CD4-positive, alpha-beta memory T cell (primary cell): ENCODE measurements at regions not wholly inside any gene's neighbourhood (a gene's known extent, or its start where the extent isn't known, plus 50 kb on each side); places are given as distances from the start of the nearest gene placed in this dataset.
"Not testable (repeated sequence)": the region's sequence is repeated elsewhere in the genome, so short reads cannot be mapped to it uniquely, and the experiment has no call there.

Experiments used
- CTCF ChIA-PET: fragments of 350-600 bp; sonication (Branson Sonifier 250); formaldehyde crosslinking; loops from one replicate; lab custom pipeline; 2021; ENCODE audit warnings: inconsistent platforms; ENCODE audit not compliant: partially characterized antibody; lab: Charles Lee
- POLR2A ChIA-PET: fragments of 350-600 bp; sonication (Branson Sonifier 250); formaldehyde crosslinking; loops from one replicate; lab custom pipeline; 2021; ENCODE audit not compliant: partially characterized antibody; lab: Charles Lee
- DNase-seq, 5 donors: peaks; one replicate each; pipeline versions ENCODE4 v3.0.0 to v3.0.0-alpha.2; 2020 to 2022; ENCODE audit warnings: mixed read lengths in 1 of 5
- H3K27ac ChIP-seq: one replicate; pipeline ENCODE4 v1.7.0; 2013; ENCODE audit warnings: low read depth, low read length
- H3K27me3 ChIP-seq: 2 replicates; pipeline ENCODE4 v1.7.0; 2013; ENCODE audit warnings: mild to moderate bottlenecking, low read length, moderate library complexity; ENCODE audit not compliant: insufficient read depth
- H3K36me3 ChIP-seq: 2 replicates; pipeline ENCODE4 v1.7.0; 2013; ENCODE audit warnings: mild to moderate bottlenecking, low read length, moderate library complexity; ENCODE audit not compliant: insufficient read depth
- H3K4me1 ChIP-seq: 2 replicates; pipeline ENCODE4 v1.7.0; 2013; ENCODE audit warnings: mild to moderate bottlenecking, low read length, moderate library complexity; ENCODE audit not compliant: insufficient read depth
- H3K4me3 ChIP-seq, 2 donors: one replicate each; pipeline ENCODE4 v1.7.0; 2013; ENCODE audit warnings: low read length in 2 of 2, mild to moderate bottlenecking in 1 of 2
- H3K9me3 ChIP-seq, 2 donors: one replicate each; pipeline ENCODE4 v1.7.0; 2013; ENCODE audit warnings: low read length in 2 of 2, control low read depth in 1 of 2; ENCODE audit not compliant: control insufficient read depth in 1 of 2
- H3K27ac Mint-ChIP-seq, 7 donors: one replicate each; pipeline ENCODE4 v1.8.0; 2020 to 2021; ENCODE audit warnings: mixed read lengths in 7 of 7, mild to moderate bottlenecking in 6 of 7, inconsistent platforms in 3 of 7, moderate library complexity in 3 of 7
- H3K27me3 Mint-ChIP-seq, 2 donors: one replicate each; pipeline ENCODE4 v1.8.0; 2020 to 2021; ENCODE audit warnings: mixed read lengths in 2 of 2
- H3K36me3 Mint-ChIP-seq, 2 donors: one replicate each; pipeline ENCODE4 v1.8.0; 2020 to 2021; ENCODE audit warnings: mixed read lengths in 2 of 2, inconsistent platforms in 1 of 2, mild to moderate bottlenecking in 1 of 2
- H3K4me1 Mint-ChIP-seq, 4 donors: one replicate each; pipeline ENCODE4 v1.8.0; 2020 to 2021; ENCODE audit warnings: mixed read lengths in 4 of 4, mild to moderate bottlenecking in 1 of 4
- H3K4me3 Mint-ChIP-seq, 8 donors: one replicate each; pipeline ENCODE4 v1.8.0; 2020 to 2021; ENCODE audit warnings: mixed read lengths in 8 of 8, mild to moderate bottlenecking in 7 of 8, moderate library complexity in 6 of 8, inconsistent platforms in 3 of 8
- H3K9me3 Mint-ChIP-seq, 8 donors: one replicate each; pipeline ENCODE4 v1.8.0; 2020 to 2021; ENCODE audit warnings: mixed read lengths in 8 of 8, mild to moderate bottlenecking in 5 of 8, inconsistent platforms in 3 of 8, moderate library complexity in 1 of 8
- intact Hi-C: fragments of 100-400 bp; cut with micrococcal nuclease; formaldehyde crosslinking; loops from one replicate; pipeline ENCODE4 v1.15.1; 2023

DNA sequence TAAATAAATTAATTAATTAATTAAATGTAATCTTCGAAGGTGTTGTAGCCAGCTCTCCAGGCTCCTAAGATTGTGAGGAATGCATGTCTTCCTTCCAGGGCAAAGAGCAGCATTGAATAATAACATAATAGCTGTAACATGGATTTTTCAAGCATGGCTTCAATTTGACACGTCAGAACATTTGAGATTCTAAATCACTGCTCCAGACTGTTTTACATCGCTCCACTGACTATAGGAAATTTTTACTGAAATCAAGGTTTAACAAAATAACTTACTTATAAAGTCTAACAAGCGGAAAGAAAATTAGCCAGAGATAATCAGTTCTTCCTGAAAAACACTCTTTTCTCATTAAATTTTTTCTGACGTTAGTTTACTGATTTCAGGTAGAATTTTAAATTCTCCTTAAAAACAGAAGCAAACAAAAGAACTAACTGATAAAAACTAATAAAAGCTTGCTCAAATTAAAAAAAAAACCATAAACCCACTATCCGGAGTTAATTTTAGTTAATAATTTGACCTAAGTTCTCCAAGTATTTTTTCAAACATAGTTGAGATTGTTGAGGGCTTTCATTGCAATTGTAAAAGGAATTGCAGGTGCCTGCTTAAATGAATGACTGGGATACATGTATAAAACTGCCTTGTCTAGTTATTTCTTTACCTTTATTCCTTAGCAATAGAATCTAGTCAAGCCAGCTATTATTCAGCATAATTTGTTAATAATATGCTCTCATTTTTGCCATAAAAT, 51.2 kb upstream of the SGCE start:
- Histone ChIP-seq H3K36me3 (no peaks in the 10 kb centered on the region), H3K27ac (no peak overlapping the region), H3K4me3 (no peak overlapping the region), H3K27me3 (no peaks in the 10 kb centered on the region), H3K9me3 (no peaks in the 10 kb centered on the region), H3K4me1 (no peaks in the 10 kb centered on the region)
- intact Hi-C loops, result no loop called here
- Mint-ChIP-seq H3K27ac (no peak overlapping the region), H3K9me3 (no peaks in the 10 kb centered on the region), H3K27me3 (no peaks in the 10 kb centered on the region), H3K36me3 (no peaks in the 10 kb centered on the region), H3K4me3 (no peak overlapping the region), H3K4me1 (no peaks in the 10 kb centered on the region)
- CTCF ChIA-PET, result no interaction called here
- POLR2A ChIA-PET, result no interaction called here
- no peak for DNase-seq

DNA sequence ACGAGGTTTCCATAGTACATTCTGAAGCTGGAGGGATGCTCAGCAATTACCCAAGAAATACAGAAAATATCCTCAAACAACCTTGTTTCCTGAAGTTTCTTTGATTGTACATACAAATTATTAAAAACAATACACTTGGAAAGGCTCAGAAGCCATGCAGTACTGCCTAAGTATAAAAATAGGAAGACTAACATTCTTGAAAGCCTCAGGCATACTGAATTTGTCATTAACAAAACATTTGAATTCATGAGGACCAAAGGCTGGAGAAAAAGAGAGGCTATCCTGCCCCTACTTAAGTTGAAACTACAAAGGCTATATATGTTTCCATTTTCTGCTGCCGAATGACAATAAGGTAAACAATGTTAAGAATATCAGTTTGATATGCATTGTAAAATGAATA, 54.3 kb upstream of the SGCE start:
- intact Hi-C loops, result no loop called here
- H3K27me3 ChIP-seq, result no peaks in the 10 kb centered on the region
- Mint-ChIP-seq H3K4me3 (no peak overlapping the region), H3K36me3 (no peaks in the 10 kb centered on the region), H3K27ac (no peak overlapping the region), H3K27me3 (peaks cover 0 to 1% of the 10 kb centered on the region in 2 donors), H3K4me1 (no peaks in the 10 kb centered on the region), H3K9me3 (peaks cover 0 to 2% (median 0%) of the 10 kb centered on the region in 8 donors)
- DNase-seq, result no peak
- H3K9me3 ChIP-seq, result no peaks in the 10 kb centered on the region
- H3K4me1 ChIP-seq, result no peaks in the 10 kb centered on the region
- ChIA-PET CTCF (no interaction called here), POLR2A (interaction anchor here (0.8 kb wide), 1 partner anchor 18 kb away, joined by 3 read pairs; no protein-coding TSS in a partner anchor)
- H3K27ac ChIP-seq, result no peak overlapping the region
- H3K4me3 ChIP-seq, result no peak overlapping the region
- H3K36me3 ChIP-seq, result no peaks in the 10 kb centered on the region

DNA sequence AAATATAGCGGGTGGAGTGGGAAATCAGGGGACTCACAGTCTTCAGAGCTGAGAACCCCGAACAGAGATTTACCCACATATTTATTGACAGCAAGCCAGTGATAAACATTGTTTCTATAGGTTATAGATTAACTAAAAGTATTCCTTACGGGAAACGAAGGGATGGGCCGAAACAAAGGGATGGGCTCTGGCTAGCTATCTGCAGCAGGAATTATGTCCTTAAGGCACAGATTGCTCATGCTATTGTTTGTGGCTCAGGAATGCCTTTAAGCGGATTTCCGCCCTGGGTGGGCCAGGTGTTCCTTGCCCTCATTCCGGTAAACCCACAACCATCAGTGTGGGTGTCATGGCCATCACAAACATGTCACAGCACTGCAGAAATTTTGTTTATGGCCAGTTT, 66.4 kb upstream of the SGCE start:
- H3K27me3 ChIP-seq, H3K4me1 Mint-ChIP-seq, H3K4me3 Mint-ChIP-seq, H3K27ac ChIP-seq, DNase-seq, H3K4me3 ChIP-seq, H3K36me3 ChIP-seq, H3K27ac Mint-ChIP-seq, intact Hi-C loops, H3K9me3 Mint-ChIP-seq, H3K9me3 ChIP-seq, POLR2A ChIA-PET, H3K27me3 Mint-ChIP-seq, CTCF ChIA-PET, H3K4me1 ChIP-seq, H3K36me3 Mint-ChIP-seq: not testable (repeated sequence)

- peaks cover 7 to 14% of the 10 kb centered on the region in 2 donors for H3K27me3 Mint-ChIP-seq
These were observed 73.0 kb upstream of the SGCE start for GRCh38 chr7:94728893-94729292.

GRCh38 chr7:94738071-94738470, 82.1 kb upstream of the SGCE start:
- no peak overlapping the region for H3K27ac Mint-ChIP-seq
- Histone ChIP-seq H3K27ac (no peak overlapping the region), H3K27me3 (no peaks in the 10 kb centered on the region), H3K9me3 (no peaks in the 10 kb centered on the region), H3K4me1 (no peaks in the 10 kb centered on the region), H3K4me3 (no peak overlapping the region), H3K36me3 (no peaks in the 10 kb centered on the region)
- H3K9me3 Mint-ChIP-seq, result peaks cover 0 to 2% (median 0%) of the 10 kb centered on the region in 8 donors
- H3K27me3 Mint-ChIP-seq, result no peaks in the 10 kb centered on the region
- ChIA-PET POLR2A (no interaction called here), CTCF (no interaction called here)
- no peaks in the 10 kb centered on the region for H3K36me3 Mint-ChIP-seq
- H3K4me3 Mint-ChIP-seq, result no peak overlapping the region
- no peaks in the 10 kb centered on the region for H3K4me1 Mint-ChIP-seq
- intact Hi-C loops, result no loop called here
- DNase-seq, result no peak

More at GRCh38 chr7:94728893-94729292, 73.0 kb upstream of the SGCE start:
- H3K27me3 ChIP-seq, H3K4me3 Mint-ChIP-seq, H3K4me3 ChIP-seq, H3K9me3 ChIP-seq, H3K36me3 ChIP-seq, H3K27ac ChIP-seq, H3K4me1 ChIP-seq, H3K4me1 Mint-ChIP-seq, H3K36me3 Mint-ChIP-seq, H3K27ac Mint-ChIP-seq, CTCF ChIA-PET, intact Hi-C loops, DNase-seq: not testable (repeated sequence)
- POLR2A ChIA-PET, result interaction anchor here (0.6 kb wide), 1 partner anchor 19 kb away, joined by 3 read pairs; no protein-coding TSS in a partner anchor
- peaks cover 0 to 11% (median 4%) of the 10 kb centered on the region in 8 donors for H3K9me3 Mint-ChIP-seq

- H3K27me3 ChIP-seq, result no peaks in the 10 kb centered on the region
- DNase-seq, result no peak
- no peaks in the 10 kb centered on the region for H3K36me3 Mint-ChIP-seq
- no peaks in the 10 kb centered on the region for H3K27me3 Mint-ChIP-seq
- no peak overlapping the region for H3K4me3 ChIP-seq
- no peaks in the 10 kb centered on the region for H3K9me3 ChIP-seq
- peaks cover 0 to 2% (median 0%) of the 10 kb centered on the region in 8 donors for H3K9me3 Mint-ChIP-seq
- no peaks in the 10 kb centered on the region for H3K4me1 ChIP-seq
- H3K4me3 Mint-ChIP-seq, result no peak overlapping the region
- H3K27ac Mint-ChIP-seq, result no peak overlapping the region
- CTCF ChIA-PET, result no interaction called here
- no peak overlapping the region for H3K27ac ChIP-seq
- intact Hi-C loops, result no loop called here
- POLR2A ChIA-PET, result no interaction called here
- no peaks in the 10 kb centered on the region for H3K4me1 Mint-ChIP-seq
- H3K36me3 ChIP-seq, result no peaks in the 10 kb centered on the region
These were observed 83.2 kb upstream of the SGCE start for GRCh38 chr7:94739180-94739579.

- no peaks in the 10 kb centered on the region for H3K27me3 ChIP-seq
- Mint-ChIP-seq H3K4me1 (no peaks in the 10 kb centered on the region), H3K27me3 (no peaks in the 10 kb centered on the region), H3K4me3 (no peak overlapping the region), H3K27ac (no peak overlapping the region), H3K9me3 (no peaks in the 10 kb centered on the region), H3K36me3 (no peaks in the 10 kb centered on the region)
- no peaks in the 10 kb centered on the region for H3K36me3 ChIP-seq
- ChIA-PET CTCF (no interaction called here), POLR2A (no interaction called here)
- no peak overlapping the region for H3K4me3 ChIP-seq
- no peaks in the 10 kb centered on the region for H3K4me1 ChIP-seq
- no peaks in the 10 kb centered on the region for H3K9me3 ChIP-seq
- H3K27ac ChIP-seq, result no peak overlapping the region
- DNase-seq, result no peak
- intact Hi-C loops, result no loop called here
These were observed 84.6 kb upstream of the SGCE start for GRCh38 chr7:94740509-94740908.
